COR-L47 (cell line): ENCODE measurements at regions not wholly inside any gene's neighbourhood (a gene's known extent, or its start where the extent isn't known, plus 50 kb on each side); places are given as distances from the start of the nearest gene placed in this dataset.

Experiments
- DNase-seq: peaks from one replicate; lab custom pipeline; 2025; lab: John Stamatoyannopoulos, UW

GRCh38 chr1:238558746-238559145 is 668.0 kb upstream of the ZP4 start:
- no peak for DNase-seq

GRCh38 chr1:238558156-238558555 is 667.4 kb upstream of the ZP4 start:
- no peak for DNase-seq

GRCh38 chr1:238552271-238552670 is 661.5 kb upstream of the ZP4 start:
- DNase-seq: no peak

GRCh38 chr1:238549137-238549536 is 658.4 kb upstream of the ZP4 start:
- DNase-seq: no peak

- DNase-seq: no peak
Measured at GRCh38 chr1:238546118-238546517, 655.4 kb upstream of the ZP4 start.

GRCh38 chr1:238537641-238538040 is 646.9 kb upstream of the ZP4 start:
- no peak for DNase-seq

GRCh38 chr1:238530209-238530851 is 639.6 kb upstream of the ZP4 start:
- DNase-seq: no peak

- no peak for DNase-seq
Measured at GRCh38 chr1:238517711-238518110, 627.0 kb upstream of the ZP4 start.

GRCh38 chr1:238501290-238501689 is 610.6 kb upstream of the ZP4 start:
- no peak for DNase-seq

GRCh38 chr1:238499021-238499420 is 608.3 kb upstream of the ZP4 start:
- no peak for DNase-seq

GRCh38 chr1:238492271-238492670 is 601.5 kb upstream of the ZP4 start:
- no peak for DNase-seq

GRCh38 chr1:238491265-238491664 is 600.5 kb upstream of the ZP4 start:
- DNase-seq: no peak

- no peak for DNase-seq
Measured at GRCh38 chr1:238489006-238489405, 598.3 kb upstream of the ZP4 start.

GRCh38 chr1:238488401-238488800 is 597.7 kb upstream of the ZP4 start:
- no peak for DNase-seq

- no peak for DNase-seq
Measured at GRCh38 chr1:238487931-238488330, 597.2 kb upstream of the ZP4 start.

- no peak for DNase-seq
Measured at GRCh38 chr1:238485912-238486209, 595.1 kb upstream of the ZP4 start.

GRCh38 chr1:238485057-238485911 is 594.6 kb upstream of the ZP4 start:
- DNase-seq: no peak

GRCh38 chr1:238484121-238484520 is 593.4 kb upstream of the ZP4 start:
- no peak for DNase-seq

- DNase-seq: no peak
Measured at GRCh38 chr1:238476841-238477240, 586.1 kb upstream of the ZP4 start.

GRCh38 chr1:238475712-238476111 is 585.0 kb upstream of the ZP4 start:
- no peak for DNase-seq

- no peak for DNase-seq
Measured at GRCh38 chr1:238474263-238474662, 583.5 kb upstream of the ZP4 start.

- DNase-seq: no peak
Measured at GRCh38 chr1:238469146-238469631, 578.5 kb upstream of the ZP4 start.

- no peak for DNase-seq
Measured at GRCh38 chr1:238468068-238468467, 577.3 kb upstream of the ZP4 start.

- no peak for DNase-seq
Measured at GRCh38 chr1:238466459-238466858, 575.7 kb upstream of the ZP4 start.
